ENCODE measurements at regions not wholly inside any gene's neighbourhood (a gene's known extent, or its start where the extent isn't known, plus 50 kb on each side); places are given as distances from the start of the nearest gene placed in this dataset.

DNA sequence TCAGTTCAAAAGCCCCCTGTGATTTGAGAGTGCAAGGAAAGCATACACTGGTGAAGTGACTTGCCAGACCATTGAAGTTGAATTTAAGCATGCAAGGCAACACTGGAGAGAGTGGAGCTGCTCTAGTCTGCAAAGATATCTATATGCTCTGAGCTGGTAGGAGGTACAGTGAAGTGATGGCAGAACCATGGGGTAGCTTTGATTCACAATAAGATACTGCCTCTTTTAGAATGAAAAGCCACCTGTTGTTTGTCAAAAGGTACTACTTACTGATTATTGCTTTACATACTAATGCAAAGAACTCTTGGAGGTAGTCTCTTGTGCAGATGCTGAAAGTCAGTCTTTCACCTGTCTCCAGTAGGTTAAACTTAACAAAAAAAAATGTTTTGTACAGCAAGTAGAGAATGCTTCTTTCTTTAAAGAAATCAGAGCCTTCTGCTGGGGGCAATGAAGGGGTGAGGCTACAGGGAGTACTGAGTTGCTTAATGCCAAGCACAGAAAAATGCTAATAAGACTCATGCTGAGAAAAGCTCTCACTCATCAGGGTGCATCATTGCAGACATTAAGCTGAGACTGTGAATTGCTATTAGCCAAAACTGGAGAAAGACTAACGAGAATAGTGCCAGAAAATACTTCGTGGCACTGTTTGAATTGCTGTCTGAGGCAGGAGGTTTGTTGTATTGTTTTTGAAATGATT, 1150.5 kb upstream of the TMPRSS15 start:
- Mint-ChIP-seq H3K4me1 (no peaks in the 10 kb centered on the region), H3K9me3 (peaks cover 2% of the 10 kb centered on the region), H3K36me3 (ENCODE audit: low read depth) (no peaks in the 10 kb centered on the region), H3K27me3 (no peaks in the 10 kb centered on the region), H3K27ac (no peak overlapping the region), H3K4me3 (no peak overlapping the region)
- ChIA-PET POLR2A (no interaction called here), CTCF (no interaction called here)
- no peak for DNase-seq

GRCh38 chr21:19557046-19557445, 1153.5 kb upstream of the TMPRSS15 start:
- Mint-ChIP-seq H3K4me3 (no peak overlapping the region), H3K27me3 (no peaks in the 10 kb centered on the region), H3K27ac (no peak overlapping the region), H3K36me3 (ENCODE audit: low read depth) (no peaks in the 10 kb centered on the region), H3K9me3 (peaks cover 3% of the 10 kb centered on the region), H3K4me1 (no peaks in the 10 kb centered on the region)
- no peak for DNase-seq
- CTCF ChIA-PET, result no interaction called here
- POLR2A ChIA-PET, result no interaction called here

DNA sequence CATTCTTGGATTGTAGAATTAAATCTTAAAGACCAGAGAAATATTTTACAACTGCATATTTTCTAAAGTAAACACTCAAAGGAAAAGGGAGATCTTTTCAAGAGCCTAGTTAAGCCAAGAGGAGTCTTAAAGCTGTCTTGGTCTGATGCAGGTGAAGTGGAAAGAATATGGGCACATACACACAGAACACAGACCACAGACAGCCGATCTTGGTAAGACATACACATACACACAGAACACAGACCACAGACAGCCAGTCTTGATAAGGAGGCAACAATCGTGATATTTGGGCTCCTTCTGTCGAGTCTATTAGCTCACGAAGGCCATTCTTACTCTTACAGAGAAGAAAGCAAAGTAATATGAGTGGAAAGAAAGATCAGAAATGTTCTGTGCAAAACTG, 1153.9 kb upstream of the TMPRSS15 start:
- no peaks in the 10 kb centered on the region for H3K27me3 Mint-ChIP-seq
- no peaks in the 10 kb centered on the region for H3K36me3 Mint-ChIP-seq (ENCODE audit: low read depth)
- POLR2A ChIA-PET, result no interaction called here
- H3K4me3 Mint-ChIP-seq, result no peak overlapping the region
- DNase-seq, result no peak
- H3K4me1 Mint-ChIP-seq, result no peaks in the 10 kb centered on the region
- peaks cover 4% of the 10 kb centered on the region for H3K9me3 Mint-ChIP-seq
- no peak overlapping the region for H3K27ac Mint-ChIP-seq
- CTCF ChIA-PET, result no interaction called here

DNA sequence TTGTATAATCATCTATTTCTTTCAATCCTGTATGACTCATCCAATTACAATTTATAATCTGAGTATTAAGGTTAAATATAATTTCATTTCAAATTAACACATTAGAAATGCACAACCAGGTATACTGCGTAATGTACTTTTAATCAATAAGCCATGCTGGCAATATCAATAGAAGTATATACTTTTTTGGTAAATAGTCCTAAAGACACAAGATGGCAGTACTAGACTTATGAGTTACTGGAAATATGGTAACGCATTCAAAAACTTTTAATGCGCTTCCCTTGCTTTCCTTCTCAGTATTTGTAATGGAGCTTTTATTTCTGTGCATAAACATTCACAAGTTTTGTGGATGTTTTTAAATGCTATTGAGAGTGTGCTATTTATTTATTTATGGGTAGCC, 1162.0 kb upstream of the TMPRSS15 start:
- Mint-ChIP-seq H3K27me3 (no peaks in the 10 kb centered on the region), H3K4me1 (no peaks in the 10 kb centered on the region), H3K36me3 (ENCODE audit: low read depth) (no peaks in the 10 kb centered on the region), H3K9me3 (peaks cover 6% of the 10 kb centered on the region), H3K4me3 (no peak overlapping the region), H3K27ac (no peak overlapping the region)
- no peak for DNase-seq
- POLR2A ChIA-PET, result no interaction called here
- CTCF ChIA-PET, result no interaction called here

DNA sequence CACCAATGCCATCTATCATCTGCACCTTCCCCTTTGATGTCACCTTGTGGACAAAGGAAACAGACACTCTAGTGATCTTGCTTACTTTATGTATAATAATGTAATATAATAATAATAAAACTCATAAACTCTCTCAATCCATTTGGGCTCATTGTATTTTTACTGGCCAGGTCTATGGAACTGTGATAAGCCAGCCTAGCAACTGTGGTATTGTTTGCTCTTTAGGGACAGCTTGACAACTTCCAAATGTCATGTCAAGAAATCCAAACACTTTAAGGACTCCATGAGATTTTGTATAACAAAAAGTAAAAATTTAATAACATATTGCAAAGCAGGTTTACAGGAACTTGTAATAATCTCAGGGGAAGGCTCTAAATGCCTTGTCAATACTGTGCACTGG, 1163.4 kb upstream of the TMPRSS15 start:
- Mint-ChIP-seq H3K9me3 (peaks cover 5% of the 10 kb centered on the region), H3K4me1 (no peaks in the 10 kb centered on the region), H3K27ac (no peak overlapping the region), H3K36me3 (ENCODE audit: low read depth) (no peaks in the 10 kb centered on the region), H3K4me3 (no peak overlapping the region), H3K27me3 (no peaks in the 10 kb centered on the region)
- CTCF ChIA-PET, result no interaction called here
- POLR2A ChIA-PET, result no interaction called here
- no peak for DNase-seq

GRCh38 chr21:19577381-19577780, 1173.8 kb upstream of the TMPRSS15 start:
- Mint-ChIP-seq H3K9me3 (no peaks in the 10 kb centered on the region), H3K27ac (no peak overlapping the region), H3K4me1 (no peaks in the 10 kb centered on the region), H3K27me3 (no peaks in the 10 kb centered on the region), H3K36me3 (ENCODE audit: low read depth) (no peaks in the 10 kb centered on the region), H3K4me3 (no peak overlapping the region)
- no peak for DNase-seq
- POLR2A ChIA-PET, result no interaction called here
- CTCF ChIA-PET, result no interaction called here

- no peaks in the 10 kb centered on the region for H3K36me3 Mint-ChIP-seq (ENCODE audit: low read depth)
- no peak overlapping the region for H3K27ac Mint-ChIP-seq
- no peaks in the 10 kb centered on the region for H3K27me3 Mint-ChIP-seq
- no peak overlapping the region for H3K4me3 Mint-ChIP-seq
- POLR2A ChIA-PET, result no interaction called here
- no peaks in the 10 kb centered on the region for H3K4me1 Mint-ChIP-seq
- CTCF ChIA-PET, result no interaction called here
- H3K9me3 Mint-ChIP-seq, result peaks cover 5% of the 10 kb centered on the region
- DNase-seq, result no peak
Observed at GRCh38 chr21:19590044-19590443, 1186.5 kb upstream of the TMPRSS15 start.

- Mint-ChIP-seq H3K9me3 (peaks cover 6% of the 10 kb centered on the region), H3K27me3 (no peaks in the 10 kb centered on the region), H3K36me3 (ENCODE audit: low read depth) (no peaks in the 10 kb centered on the region), H3K27ac (no peak overlapping the region), H3K4me1 (no peaks in the 10 kb centered on the region), H3K4me3 (no peak overlapping the region)
- POLR2A ChIA-PET, result no interaction called here
- CTCF ChIA-PET, result no interaction called here
- no peak for DNase-seq
Observed at GRCh38 chr21:19603011-19603593, 1199.5 kb upstream of the TMPRSS15 start.

DNA sequence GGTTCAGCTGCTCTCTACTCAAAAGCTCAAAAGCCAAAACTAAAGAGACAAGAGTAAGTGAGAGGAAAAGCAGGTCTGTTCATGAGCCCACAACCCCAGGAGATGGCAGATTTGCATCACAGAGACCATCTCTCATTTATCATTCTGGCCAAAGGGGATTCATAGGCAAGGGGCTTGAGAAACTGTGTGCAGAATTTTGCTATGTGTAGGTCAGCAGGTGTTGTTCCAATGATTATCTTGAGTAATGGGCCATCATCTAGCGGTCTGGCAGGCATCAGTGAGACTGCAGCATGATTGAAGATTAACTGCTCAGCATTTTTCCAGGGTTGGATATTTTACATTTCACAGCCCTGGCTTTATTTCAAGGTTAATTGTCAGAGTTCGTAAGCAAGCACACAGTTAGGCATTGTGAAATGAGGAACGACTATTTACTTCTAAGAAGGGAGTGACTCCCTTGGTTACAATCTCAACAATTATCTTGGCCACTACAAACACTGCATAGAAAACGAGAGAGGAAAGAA, 1204.6 kb upstream of the TMPRSS15 start:
- ChIA-PET POLR2A (no interaction called here), CTCF (no interaction called here)
- no peaks in the 10 kb centered on the region for H3K36me3 Mint-ChIP-seq (ENCODE audit: low read depth)
- H3K27me3 Mint-ChIP-seq, result no peaks in the 10 kb centered on the region
- DNase-seq, result no peak
- H3K4me1 Mint-ChIP-seq, result no peaks in the 10 kb centered on the region
- peaks cover 5% of the 10 kb centered on the region for H3K9me3 Mint-ChIP-seq
- H3K4me3 Mint-ChIP-seq, result no peak overlapping the region
- no peak overlapping the region for H3K27ac Mint-ChIP-seq

DNA sequence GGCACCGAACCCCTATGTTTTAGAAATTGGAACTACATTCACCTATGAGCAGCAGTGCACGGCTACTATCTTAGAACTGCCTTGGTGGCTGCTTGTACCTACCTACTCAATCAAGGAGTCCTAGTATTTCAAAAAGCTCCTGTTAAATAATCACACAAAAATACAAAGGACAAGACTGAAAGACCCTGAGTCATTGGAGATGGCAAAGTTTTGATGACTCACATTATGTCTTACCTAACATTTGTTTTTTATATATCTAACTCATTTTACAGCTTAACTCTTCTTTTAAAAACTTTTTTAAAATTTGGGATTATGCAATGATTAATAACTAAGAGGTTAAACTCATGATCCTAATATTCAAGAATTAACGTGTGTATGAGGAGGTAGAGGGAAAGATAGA, 1206.0 kb upstream of the TMPRSS15 start:
- peaks cover 11% of the 10 kb centered on the region for H3K9me3 Mint-ChIP-seq
- ChIA-PET POLR2A (no interaction called here), CTCF (no interaction called here)
- H3K27ac Mint-ChIP-seq, result no peak overlapping the region
- H3K36me3 Mint-ChIP-seq (ENCODE audit: low read depth), result no peaks in the 10 kb centered on the region
- H3K4me3 Mint-ChIP-seq, result no peak overlapping the region
- DNase-seq, result no peak
- H3K27me3 Mint-ChIP-seq, result no peaks in the 10 kb centered on the region
- H3K4me1 Mint-ChIP-seq, result no peaks in the 10 kb centered on the region

- Mint-ChIP-seq H3K27me3 (no peaks in the 10 kb centered on the region), H3K36me3 (ENCODE audit: low read depth) (no peaks in the 10 kb centered on the region), H3K4me1 (no peaks in the 10 kb centered on the region), H3K4me3 (no peak overlapping the region), H3K9me3 (peaks cover 6% of the 10 kb centered on the region), H3K27ac (no peak overlapping the region)
- POLR2A ChIA-PET, result no interaction called here
- CTCF ChIA-PET, result no interaction called here
- DNase-seq, result no peak
Observed at GRCh38 chr21:19621837-19622496, 1218.4 kb upstream of the TMPRSS15 start.

DNA sequence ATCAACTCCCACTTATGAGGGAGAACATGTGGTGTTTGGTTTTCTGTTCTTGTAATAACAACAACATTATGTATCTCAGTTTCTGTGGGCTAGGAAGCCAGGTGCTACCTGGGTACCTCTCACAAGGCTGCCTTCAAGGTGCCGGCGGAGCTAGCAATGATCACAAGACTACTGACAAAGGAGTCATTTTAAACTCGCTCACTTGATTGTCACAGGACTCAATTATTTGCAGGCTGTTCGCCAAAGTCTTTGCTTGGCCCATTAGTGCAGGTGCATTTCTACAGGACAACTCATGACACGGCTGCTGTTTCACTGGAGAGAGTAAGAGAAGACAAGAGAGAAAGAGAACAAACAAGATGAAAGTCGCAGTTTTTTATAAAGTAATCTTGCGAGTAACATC, 1237.4 kb upstream of the TMPRSS15 start:
- H3K27me3 Mint-ChIP-seq, result no peaks in the 10 kb centered on the region
- no peak for DNase-seq
- H3K4me3 Mint-ChIP-seq, result no peak overlapping the region
- CTCF ChIA-PET, result no interaction called here
- no peaks in the 10 kb centered on the region for H3K4me1 Mint-ChIP-seq
- no peak overlapping the region for H3K27ac Mint-ChIP-seq
- H3K9me3 Mint-ChIP-seq, result no peaks in the 10 kb centered on the region
- H3K36me3 Mint-ChIP-seq (ENCODE audit: low read depth), result no peaks in the 10 kb centered on the region
- POLR2A ChIA-PET, result interaction anchor here (0.8 kb wide), 1 partner anchor 10 kb away, joined by 3 read pairs; no protein-coding TSS in a partner anchor

DNA sequence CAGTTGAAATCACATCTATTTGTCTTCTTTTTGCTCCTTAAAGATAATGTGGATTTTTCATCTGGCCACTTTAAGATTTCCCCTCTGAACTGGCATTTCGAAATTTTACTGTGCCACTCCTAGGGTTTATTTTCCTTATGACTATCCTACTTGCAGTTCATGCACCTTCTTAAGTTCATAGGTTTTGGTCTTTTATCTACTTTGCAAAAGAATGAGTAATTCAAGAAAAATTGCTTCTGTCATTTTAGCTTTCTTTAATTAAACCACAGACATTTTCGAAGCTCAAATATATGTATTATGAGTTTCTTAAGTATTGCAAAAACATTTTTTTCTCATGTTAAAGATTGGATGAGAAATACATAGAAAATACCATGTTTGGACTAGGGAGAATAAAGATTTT, 1244.8 kb upstream of the TMPRSS15 start:
- no peak for DNase-seq
- Mint-ChIP-seq H3K36me3 (ENCODE audit: low read depth) (no peaks in the 10 kb centered on the region), H3K9me3 (peaks cover 6% of the 10 kb centered on the region), H3K27ac (no peak overlapping the region), H3K4me1 (no peaks in the 10 kb centered on the region), H3K27me3 (no peaks in the 10 kb centered on the region), H3K4me3 (no peak overlapping the region)
- POLR2A ChIA-PET, result no interaction called here
- CTCF ChIA-PET, result no interaction called here

- H3K36me3 Mint-ChIP-seq (ENCODE audit: low read depth), result no peaks in the 10 kb centered on the region
Observed at GRCh38 chr21:19683492-19683891, 1279.9 kb upstream of the TMPRSS15 start.

More at GRCh38 chr21:19683492-19683891, 1279.9 kb upstream of the TMPRSS15 start:
- Mint-ChIP-seq H3K4me3 (no peak overlapping the region), H3K9me3 (peaks cover 17% of the 10 kb centered on the region), H3K27me3 (no peaks in the 10 kb centered on the region), H3K4me1 (no peaks in the 10 kb centered on the region), H3K27ac (no peak overlapping the region)
- CTCF ChIA-PET, result no interaction called here
- POLR2A ChIA-PET, result no interaction called here
- DNase-seq, result no peak

Measured in activated CD4-positive, alpha-beta T cell treated with anti-CD3 and anti-CD28 coated beads, Interleukin-2, amount 10 ng/mL, durations not matched to agents 7 days and 5 days (primary cell).